ENCODE measurements at regions not wholly inside any gene's neighbourhood (a gene's known extent, or its start where the extent isn't known, plus 50 kb on each side); places are given as distances from the start of the nearest gene placed in this dataset.

- TF ChIP-seq REST (IDR thresholded peaks at IDR 0.05; ENCODE audit: low read depth) (no peak), CEBPB (IDR thresholded peaks at IDR 0.05; ENCODE audit: low read depth) (no peak), YY1 (IDR thresholded peaks at IDR 0.05; ENCODE audit: extremely low read depth, insufficient replicate concordance, low read depth, low read length) (no peak), POLR2A (IDR thresholded peaks at IDR 0.05; ENCODE audit: borderline replicate concordance, extremely low read depth, insufficient read depth, insufficient read length) (no peak), TCF7L2 (IDR thresholded peaks at IDR 0.05; ENCODE audit: borderline replicate concordance, extremely low read depth, insufficient read depth, insufficient read length) (no peak), POLR2AphosphoS5 (IDR thresholded peaks at IDR 0.05; ENCODE audit: low read depth, low read length) (no peak), EGR1 (IDR thresholded peaks at IDR 0.05; ENCODE audit: low read depth) (no peak)
- DNase-seq (ENCODE audit: low read depth, low spot score) (no peak), ATAC-seq (no peak)
- Histone ChIP-seq H3K9ac (ENCODE audit: low read length) (no peak overlapping the region), H3K4me1 (ENCODE audit: control insufficient read depth in 1 of 2, insufficient read depth in 2 of 2, low read length in 2 of 2) (no peaks in the 10 kb centered on the region), H3K27ac (ENCODE audit: low read depth, low read length) (no peak overlapping the region), H3K79me2 (ENCODE audit: insufficient read depth, low read length) (no peaks in the 10 kb centered on the region), H3K9me2 (ENCODE audit: insufficient read depth) (no peaks in the 10 kb centered on the region), H4K20me1 (ENCODE audit: insufficient read depth) (no peaks in the 10 kb centered on the region), H3K4me3 (replicated peaks in 1 of 2; ENCODE audit: low read depth in 1 of 2, low read length in 2 of 2) (no peak overlapping the region), H3K9me3 (ENCODE audit: control insufficient read depth in 1 of 2, insufficient read depth in 1 of 2, low read depth in 1 of 2, low read length in 2 of 2) (no peaks in the 10 kb centered on the region), H3K27me3 (ENCODE audit: insufficient read depth, low read length) (no peaks in the 10 kb centered on the region), H3K4me2 (ENCODE audit: low read length) (no peak overlapping the region), H3K36me3 (ENCODE audit: control insufficient read depth in 1 of 2, insufficient read depth in 2 of 2, low read length in 2 of 2) (no peaks in the 10 kb centered on the region), H2AFZ (ENCODE audit: low read depth, low read length, poor library complexity, severe bottlenecking) (no peak overlapping the region)
- no TSS peak for BruUV-seq (replicated peaks)
- RAD21 ChIA-PET (ENCODE audit: low non-redundant PET in 1 of 2, low total read pairs in 2 of 2, uncharacterized antibody in 2 of 2, unreplicated experiment in 2 of 2): no interaction called here
- intact Hi-C loops (cut with micrococcal nuclease): no loop called here
- CTCF ChIA-PET: no interaction called here
- POLR2A ChIA-PET: no interaction called here
These were observed 213.3 kb downstream of the MZT1 start for GRCh38 chr13:72514146-72514545.

- intact Hi-C loops (cut with micrococcal nuclease): no loop called here
- ChIA-PET RAD21 (ENCODE audit: low non-redundant PET in 1 of 2, low total read pairs in 2 of 2, uncharacterized antibody in 2 of 2, unreplicated experiment in 2 of 2) (no interaction called here), POLR2A (no interaction called here), CTCF (no interaction called here)
- Histone ChIP-seq H3K4me2 (ENCODE audit: low read length) (no peak overlapping the region), H3K4me1 (ENCODE audit: control insufficient read depth in 1 of 2, insufficient read depth in 2 of 2, low read length in 2 of 2) (no peaks in the 10 kb centered on the region), H3K27ac (ENCODE audit: low read depth, low read length) (no peak overlapping the region), H3K9ac (ENCODE audit: low read length) (no peak overlapping the region), H3K4me3 (replicated peaks in 1 of 2; ENCODE audit: low read depth in 1 of 2, low read length in 2 of 2) (no peak overlapping the region), H4K20me1 (ENCODE audit: insufficient read depth) (no peaks in the 10 kb centered on the region), H3K9me2 (ENCODE audit: insufficient read depth) (no peaks in the 10 kb centered on the region), H3K36me3 (ENCODE audit: control insufficient read depth in 1 of 2, insufficient read depth in 2 of 2, low read length in 2 of 2) (no peaks in the 10 kb centered on the region), H3K9me3 (ENCODE audit: control insufficient read depth in 1 of 2, insufficient read depth in 1 of 2, low read depth in 1 of 2, low read length in 2 of 2) (no peaks in the 10 kb centered on the region), H3K79me2 (ENCODE audit: insufficient read depth, low read length) (no peaks in the 10 kb centered on the region), H2AFZ (ENCODE audit: low read depth, low read length, poor library complexity, severe bottlenecking) (no peak overlapping the region), H3K27me3 (ENCODE audit: insufficient read depth, low read length) (no peaks in the 10 kb centered on the region)
- BruUV-seq (replicated peaks): no TSS peak
- ATAC-seq (no peak), DNase-seq (ENCODE audit: low read depth, low spot score) (no peak)
- TF ChIP-seq SRF (IDR thresholded peaks at IDR 0.05; ENCODE audit: low read depth) (no peak), SIN3A (IDR thresholded peaks at IDR 0.05; ENCODE audit: low read depth) (no peak), POLR2AphosphoS5 (IDR thresholded peaks at IDR 0.05; ENCODE audit: low read depth, low read length) (no peak), RAD21 (IDR thresholded peaks at IDR 0.05; ENCODE audit: low read depth) (no peak), MAX (IDR thresholded peaks at IDR 0.05) (no peak), CTCF (IDR thresholded peaks at IDR 0.05 in 2 of 3, conservative IDR thresholded peaks at IDR 0.05 in 1 of 3; ENCODE audit: borderline replicate concordance in 1 of 3, insufficient read depth in 1 of 3, low read depth in 2 of 3, low read length in 2 of 3) (no peak), JUND (IDR thresholded peaks at IDR 0.05) (no peak), ATF3 (IDR thresholded peaks at IDR 0.05) (no peak), ELF1 (IDR thresholded peaks at IDR 0.05; ENCODE audit: borderline replicate concordance, low read depth) (no peak), EZH2phosphoT487 (IDR thresholded peaks at IDR 0.05; ENCODE audit: borderline replicate concordance) (no peak)
These were observed 219.0 kb downstream of the MZT1 start for GRCh38 chr13:72508392-72508791.
